Neural cell (in vitro differentiated cells): ENCODE measurements at regions not wholly inside any gene's neighbourhood (a gene's known extent, or its start where the extent isn't known, plus 50 kb on each side); places are given as distances from the start of the nearest gene placed in this dataset.
"Not testable (repeated sequence)": the region's sequence is repeated elsewhere in the genome, so short reads cannot be mapped to it uniquely, and the experiment has no call there.

Experiments used
- H2AFZ ChIP-seq: fragments of 200-600, 300-800 bp; sonication (generic), shearing (Covaris generic); 2 replicates; pipeline ENCODE4 v1.6.0; 2014; ENCODE audit warnings: low read depth, mild to moderate bottlenecking, antibody characterized with exemption, low read length, moderate library complexity
- H3F3A ChIP-seq: fragments of 200-600 bp; shearing (Covaris generic); 2 replicates; pipeline ENCODE4 v1.6.1; 2016; ENCODE audit warnings: mild to moderate bottlenecking, moderate library complexity, mixed read lengths, antibody characterized with exemption, low read length; ENCODE audit not compliant: insufficient read depth, poor library complexity, severe bottlenecking
- H3K27ac ChIP-seq: fragments of 200-600, 300-800 bp; sonication (generic), shearing (Covaris generic); 2 replicates; pipeline ENCODE4 v1.5.1; 2014; ENCODE audit warnings: mild to moderate bottlenecking, low read length, moderate library complexity
- H3K27me3 ChIP-seq: fragments of 300-800, 200-600 bp; sonication (generic), shearing (Covaris generic); 2 replicates; pipeline ENCODE4 v1.6.0; 2014; ENCODE audit warnings: mild to moderate bottlenecking, low read depth, low read length, moderate library complexity; ENCODE audit not compliant: insufficient read depth
- H3K36me3 ChIP-seq: fragments of 300-800, 200-600 bp; sonication (generic), shearing (Covaris generic); 2 replicates; pipeline ENCODE4 v1.5.1; 2014; ENCODE audit warnings: mild to moderate bottlenecking, antibody characterized with exemption, low read length, moderate library complexity; ENCODE audit not compliant: insufficient read depth
- H3K4me2 ChIP-seq: fragments of 300-800, 200-600 bp; sonication (generic), shearing (Covaris generic); 2 replicates; pipeline ENCODE4 v1.6.0; 2014; ENCODE audit warnings: mild to moderate bottlenecking, low read length
- H3K4me3 ChIP-seq: fragments of 300-800, 200-600 bp; sonication (generic), shearing (Covaris generic); 2 replicates; pipeline ENCODE4 v1.5.1; 2014; ENCODE audit warnings: mild to moderate bottlenecking, low read length, moderate library complexity
- H3K79me2 ChIP-seq: fragments of 200-600 bp; shearing (Covaris generic); replicated peaks from 2 replicates; pipeline ENCODE4 v1.6.0; 2014; ENCODE audit warnings: mild to moderate bottlenecking, low read length, moderate library complexity; ENCODE audit not compliant: insufficient read depth
- H3K9ac ChIP-seq: fragments of 300-800, 200-600 bp; sonication (generic), shearing (Covaris generic); 2 replicates; pipeline ENCODE4 v1.6.1; 2016; ENCODE audit warnings: mild to moderate bottlenecking, low read length, mixed read lengths
- H3K9me2 ChIP-seq: fragments of 200-600 bp; shearing (Covaris generic); 2 replicates; pipeline ENCODE4 v1.6.1; 2016; ENCODE audit warnings: mild to moderate bottlenecking, low read length, mixed read lengths; ENCODE audit not compliant: insufficient read depth
- H3K9me3 ChIP-seq: fragments of 200-600, 300-800 bp; sonication (generic), shearing (Covaris generic); 2 replicates; pipeline ENCODE4 v1.6.1; 2016; ENCODE audit warnings: mild to moderate bottlenecking, mixed run types, low read length, moderate library complexity, mixed read lengths
- H4K20me1 ChIP-seq: fragments of 200-600 bp; shearing (Covaris generic); 2 replicates; pipeline ENCODE4 v1.6.1; 2016; ENCODE audit warnings: mild to moderate bottlenecking, mixed run types; ENCODE audit not compliant: insufficient read depth
- EP300 ChIP-seq: fragments of 450-650 bp; conservative IDR thresholded peaks from 2 replicates; pipeline ENCODE4 v1.6.1; 2014; ENCODE audit warnings: antibody characterized with exemption, mild to moderate bottlenecking, moderate library complexity; ENCODE audit not compliant: poor library complexity, severe bottlenecking
- MXI1 ChIP-seq: fragments of 450-650 bp; conservative IDR thresholded peaks from 2 replicates; pipeline ENCODE4 v1.6.1; 2014; ENCODE audit warnings: antibody characterized with exemption, mild to moderate bottlenecking; ENCODE audit not compliant: poor library complexity, severe bottlenecking
- POLR2AphosphoS5 ChIP-seq: IDR thresholded peaks from 2 replicates; pipeline ENCODE4 v1.6.1; 2012
- RAD21 ChIP-seq: fragments of 450-650 bp; conservative IDR thresholded peaks from 2 replicates; pipeline ENCODE4 v1.6.1; 2014; ENCODE audit warnings: antibody characterized with exemption, mild to moderate bottlenecking, moderate library complexity
- SMC3 ChIP-seq: fragments of 450-650 bp; conservative IDR thresholded peaks from 2 replicates; pipeline ENCODE4 v1.6.1; 2014; ENCODE audit warnings: antibody characterized with exemption, mild to moderate bottlenecking, moderate library complexity; ENCODE audit not compliant: poor library complexity
- TF ChIP-seq, protein P1 (sequence below): IDR thresholded peaks from 2 replicates; pipeline ENCODE4 v1.6.1; 2012; ENCODE audit warnings: borderline replicate concordance
- TF ChIP-seq, protein P2 (sequence below): fragments of 450-650 bp; IDR thresholded peaks from 2 replicates; pipeline ENCODE4 v1.5.1; 2014; ENCODE audit warnings: antibody characterized with exemption, mild to moderate bottlenecking, moderate library complexity; ENCODE audit not compliant: poor library complexity, severe bottlenecking

DNA sequence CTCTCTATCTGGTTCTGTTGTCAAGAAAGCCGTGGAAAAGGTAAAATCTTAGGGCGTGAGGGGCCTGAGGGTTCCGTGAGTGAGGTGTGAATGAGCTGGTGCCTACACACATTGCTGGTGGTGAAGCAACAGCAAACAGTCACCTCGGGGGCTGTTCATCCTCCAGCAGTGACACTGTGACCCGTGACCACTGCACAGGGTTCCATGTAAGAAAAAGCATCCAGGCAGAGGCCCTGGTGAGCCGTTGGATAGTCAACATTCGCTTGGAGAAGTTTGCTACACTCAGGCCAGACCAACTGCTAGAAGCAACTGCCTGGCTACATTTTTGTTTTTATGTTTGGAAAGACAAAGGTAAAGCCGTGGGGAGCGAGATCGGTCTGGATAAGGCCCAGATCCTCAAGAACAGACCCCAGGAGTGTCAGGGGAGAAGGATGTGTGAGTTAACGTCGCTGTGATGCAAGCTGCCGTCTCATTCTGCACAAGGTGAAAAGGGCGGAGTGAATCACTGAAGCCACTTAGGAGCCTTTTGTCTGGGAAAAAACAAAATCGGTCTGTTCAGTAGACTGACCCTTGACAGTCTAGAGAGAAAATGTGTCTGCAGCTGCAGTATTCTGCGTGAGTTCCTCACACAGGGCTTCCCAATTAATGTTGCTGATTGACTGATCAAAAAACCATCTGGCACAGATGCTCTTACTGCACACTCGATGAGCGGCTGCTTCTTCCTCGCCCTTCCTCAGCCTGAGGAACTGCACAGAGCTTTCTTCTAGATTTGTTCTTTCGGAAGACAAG lies 404.0 kb downstream of the SMOC2 start:
- no peaks in the 10 kb centered on the region for H3K9me2 ChIP-seq
- H3K4me2 ChIP-seq: no peak overlapping the region
- no peak overlapping the region for H3K27ac ChIP-seq
- no peaks in the 10 kb centered on the region for H4K20me1 ChIP-seq
- H2AFZ ChIP-seq: no peak overlapping the region
- H3K9me3 ChIP-seq: no peaks in the 10 kb centered on the region
- no peak overlapping the region for H3K9ac ChIP-seq
- no peaks in the 10 kb centered on the region for H3K79me2 ChIP-seq
- H3F3A ChIP-seq: no peaks in the 10 kb centered on the region
- H3K4me3 ChIP-seq: no peak overlapping the region
- TF ChIP-seq, protein P1, sequence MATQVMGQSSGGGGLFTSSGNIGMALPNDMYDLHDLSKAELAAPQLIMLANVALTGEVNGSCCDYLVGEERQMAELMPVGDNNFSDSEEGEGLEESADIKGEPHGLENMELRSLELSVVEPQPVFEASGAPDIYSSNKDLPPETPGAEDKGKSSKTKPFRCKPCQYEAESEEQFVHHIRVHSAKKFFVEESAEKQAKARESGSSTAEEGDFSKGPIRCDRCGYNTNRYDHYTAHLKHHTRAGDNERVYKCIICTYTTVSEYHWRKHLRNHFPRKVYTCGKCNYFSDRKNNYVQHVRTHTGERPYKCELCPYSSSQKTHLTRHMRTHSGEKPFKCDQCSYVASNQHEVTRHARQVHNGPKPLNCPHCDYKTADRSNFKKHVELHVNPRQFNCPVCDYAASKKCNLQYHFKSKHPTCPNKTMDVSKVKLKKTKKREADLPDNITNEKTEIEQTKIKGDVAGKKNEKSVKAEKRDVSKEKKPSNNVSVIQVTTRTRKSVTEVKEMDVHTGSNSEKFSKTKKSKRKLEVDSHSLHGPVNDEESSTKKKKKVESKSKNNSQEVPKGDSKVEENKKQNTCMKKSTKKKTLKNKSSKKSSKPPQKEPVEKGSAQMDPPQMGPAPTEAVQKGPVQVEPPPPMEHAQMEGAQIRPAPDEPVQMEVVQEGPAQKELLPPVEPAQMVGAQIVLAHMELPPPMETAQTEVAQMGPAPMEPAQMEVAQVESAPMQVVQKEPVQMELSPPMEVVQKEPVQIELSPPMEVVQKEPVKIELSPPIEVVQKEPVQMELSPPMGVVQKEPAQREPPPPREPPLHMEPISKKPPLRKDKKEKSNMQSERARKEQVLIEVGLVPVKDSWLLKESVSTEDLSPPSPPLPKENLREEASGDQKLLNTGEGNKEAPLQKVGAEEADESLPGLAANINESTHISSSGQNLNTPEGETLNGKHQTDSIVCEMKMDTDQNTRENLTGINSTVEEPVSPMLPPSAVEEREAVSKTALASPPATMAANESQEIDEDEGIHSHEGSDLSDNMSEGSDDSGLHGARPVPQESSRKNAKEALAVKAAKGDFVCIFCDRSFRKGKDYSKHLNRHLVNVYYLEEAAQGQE: no peak
- TF ChIP-seq EP300 (no peak), MXI1 (no peak), SMC3 (no peak), POLR2AphosphoS5 (no peak), RAD21 (no peak)
- TF ChIP-seq, protein P2, sequence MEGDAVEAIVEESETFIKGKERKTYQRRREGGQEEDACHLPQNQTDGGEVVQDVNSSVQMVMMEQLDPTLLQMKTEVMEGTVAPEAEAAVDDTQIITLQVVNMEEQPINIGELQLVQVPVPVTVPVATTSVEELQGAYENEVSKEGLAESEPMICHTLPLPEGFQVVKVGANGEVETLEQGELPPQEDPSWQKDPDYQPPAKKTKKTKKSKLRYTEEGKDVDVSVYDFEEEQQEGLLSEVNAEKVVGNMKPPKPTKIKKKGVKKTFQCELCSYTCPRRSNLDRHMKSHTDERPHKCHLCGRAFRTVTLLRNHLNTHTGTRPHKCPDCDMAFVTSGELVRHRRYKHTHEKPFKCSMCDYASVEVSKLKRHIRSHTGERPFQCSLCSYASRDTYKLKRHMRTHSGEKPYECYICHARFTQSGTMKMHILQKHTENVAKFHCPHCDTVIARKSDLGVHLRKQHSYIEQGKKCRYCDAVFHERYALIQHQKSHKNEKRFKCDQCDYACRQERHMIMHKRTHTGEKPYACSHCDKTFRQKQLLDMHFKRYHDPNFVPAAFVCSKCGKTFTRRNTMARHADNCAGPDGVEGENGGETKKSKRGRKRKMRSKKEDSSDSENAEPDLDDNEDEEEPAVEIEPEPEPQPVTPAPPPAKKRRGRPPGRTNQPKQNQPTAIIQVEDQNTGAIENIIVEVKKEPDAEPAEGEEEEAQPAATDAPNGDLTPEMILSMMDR: no peak
- peaks cover 4% of the 10 kb centered on the region for H3K27me3 ChIP-seq
- no peaks in the 10 kb centered on the region for H3K36me3 ChIP-seq

DNA sequence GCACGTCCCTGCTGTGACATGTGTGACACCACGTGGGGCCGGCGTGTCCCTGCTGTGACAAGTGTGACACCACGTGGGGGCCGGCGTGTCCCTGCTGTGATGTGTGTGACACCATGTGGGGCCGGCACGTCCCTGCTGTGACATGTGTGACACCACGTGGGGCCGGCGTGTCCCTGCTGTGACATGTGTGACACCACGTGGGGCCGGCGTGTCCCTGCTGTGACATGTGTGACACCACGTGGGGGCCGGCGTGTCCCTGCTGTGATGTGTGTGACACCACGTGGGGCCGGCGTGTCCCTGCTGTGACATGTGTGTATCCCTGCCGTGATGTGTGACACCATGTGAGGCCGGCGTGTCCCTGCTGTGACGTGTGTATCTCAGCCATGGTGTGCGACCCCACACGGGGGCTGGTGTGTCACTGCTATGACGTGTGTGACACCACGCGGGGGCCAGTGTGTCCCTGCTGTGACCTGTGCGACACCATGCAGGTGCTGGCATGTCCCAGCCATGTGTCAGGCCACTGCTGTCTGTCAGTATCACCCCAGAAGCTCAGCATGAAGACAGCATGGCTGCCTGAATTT lies 401.7 kb downstream of the SMOC2 start:
- not testable (repeated sequence) for H3K36me3 ChIP-seq, H3K9me3 ChIP-seq, H3K27me3 ChIP-seq, H3K4me3 ChIP-seq, H3K4me2 ChIP-seq, H3K27ac ChIP-seq, H3K9ac ChIP-seq, H3F3A ChIP-seq, H3K9me2 ChIP-seq, H2AFZ ChIP-seq, H4K20me1 ChIP-seq, H3K79me2 ChIP-seq
